ENCODE measurements at regions not wholly inside any gene's neighbourhood (a gene's known extent, or its start where the extent isn't known, plus 50 kb on each side); places are given as distances from the start of the nearest gene placed in this dataset.
"Not testable (repeated sequence)": the region's sequence is repeated elsewhere in the genome, so short reads cannot be mapped to it uniquely, and the experiment has no call there.

- no peak for ATAC-seq
- H3K9me3 ChIP-seq: no peaks in the 10 kb centered on the region
- intact Hi-C loops (cut with DNase I): no loop called here
Observed at GRCh38 chr5:94057655-94058054, 316.3 kb upstream of the POU5F2 start.

GRCh38 chr5:94057217-94057616 lies 315.8 kb upstream of the POU5F2 start:
- Histone ChIP-seq H3K27ac (no peak overlapping the region), H3K36me3 (peaks cover 6% of the 10 kb centered on the region), H3K4me1 (no peaks in the 10 kb centered on the region), H3K4me3 (no peak overlapping the region), H3K27me3 (no peaks in the 10 kb centered on the region), H3K9me3 (no peaks in the 10 kb centered on the region)
- no peak for TF ChIP-seq CTCF (IDR thresholded peaks at IDR 0.05)
- no peak for DNase-seq
- intact Hi-C loops (cut with DNase I): no loop called here
- no peak for ATAC-seq

More at GRCh38 chr5:94057655-94058054, 316.3 kb upstream of the POU5F2 start:
- no peaks in the 10 kb centered on the region for H3K27me3 ChIP-seq
- TF ChIP-seq CTCF (IDR thresholded peaks at IDR 0.05): no peak
- no peak overlapping the region for H3K4me3 ChIP-seq
- no peaks in the 10 kb centered on the region for H3K4me1 ChIP-seq
- DNase-seq: no peak
- no peak overlapping the region for H3K27ac ChIP-seq
- H3K36me3 ChIP-seq: peaks cover 1% of the 10 kb centered on the region

- H3K27me3 ChIP-seq; H3K4me3 ChIP-seq; intact Hi-C loops (cut with DNase I); H3K27ac ChIP-seq; H3K4me1 ChIP-seq; ATAC-seq; H3K9me3 ChIP-seq; DNase-seq: not testable (repeated sequence)
- peaks cover 27% of the 10 kb centered on the region for H3K36me3 ChIP-seq
Observed at GRCh38 chr5:94049307-94049922, 308.0 kb upstream of the POU5F2 start.

- no peak for ATAC-seq
- no peaks in the 10 kb centered on the region for H3K9me3 ChIP-seq
- H3K4me3 ChIP-seq: no peak overlapping the region
- no peak for TF ChIP-seq CTCF (IDR thresholded peaks at IDR 0.05)
- H3K4me1 ChIP-seq: no peaks in the 10 kb centered on the region
- no peak for DNase-seq
- peaks cover 14% of the 10 kb centered on the region for H3K36me3 ChIP-seq
- H3K27me3 ChIP-seq: no peaks in the 10 kb centered on the region
- no peak overlapping the region for H3K27ac ChIP-seq
- intact Hi-C loops (cut with DNase I): no loop called here
Observed at GRCh38 chr5:94045839-94046782, 304.7 kb upstream of the POU5F2 start.

GRCh38 chr5:94043311-94043710 lies 301.9 kb upstream of the POU5F2 start:
- Histone ChIP-seq H3K4me1 (no peaks in the 10 kb centered on the region), H3K4me3 (no peak overlapping the region), H3K27ac (no peak overlapping the region), H3K36me3 (peaks cover 10% of the 10 kb centered on the region), H3K9me3 (no peaks in the 10 kb centered on the region), H3K27me3 (no peaks in the 10 kb centered on the region)
- TF ChIP-seq CTCF (IDR thresholded peaks at IDR 0.05): no peak
- intact Hi-C loops (cut with DNase I): no loop called here
- DNase-seq (no peak), ATAC-seq (no peak)

GRCh38 chr5:94040591-94041148 lies 299.3 kb upstream of the POU5F2 start:
- DNase-seq (no peak), ATAC-seq (no peak)
- no peak overlapping the region for H3K27ac ChIP-seq
- TF ChIP-seq CTCF (IDR thresholded peaks at IDR 0.05): no peak
- H3K9me3 ChIP-seq: no peaks in the 10 kb centered on the region
- no peaks in the 10 kb centered on the region for H3K27me3 ChIP-seq
- H3K4me3 ChIP-seq: no peak overlapping the region
- H3K4me1 ChIP-seq: no peaks in the 10 kb centered on the region
- intact Hi-C loops (cut with DNase I): no loop called here
- H3K36me3 ChIP-seq: peaks cover 6% of the 10 kb centered on the region

Measured in upper lobe of right lung (tissue), 1 donor.